Liver (tissue), 7 donors: ENCODE measurements at regions not wholly inside any gene's neighbourhood (a gene's known extent, or its start where the extent isn't known, plus 50 kb on each side); places are given as distances from the start of the nearest gene placed in this dataset.
"Not testable (repeated sequence)": the region's sequence is repeated elsewhere in the genome, so short reads cannot be mapped to it uniquely, and the experiment has no call there.

Experiments used
- DNase-seq: peaks from one replicate; pipeline ENCODE4 v3.0.0-alpha.2; 2017; ENCODE audit warnings: low spot score
- H3K27ac ChIP-seq, 2 donors: one replicate each; pipeline ENCODE4 v1.7.0; 2013; ENCODE audit warnings: inconsistent platforms in 2 of 2, low read length in 2 of 2, control low read depth in 1 of 2, low read depth in 1 of 2, mild to moderate bottlenecking in 1 of 2
- H3K27me3 ChIP-seq, 4 donors: one replicate each; pipeline versions ENCODE4 v1.6.1 to v1.7.0; 2013; ENCODE audit warnings: low read length in 3 of 4, inconsistent platforms in 1 of 4, mild to moderate bottlenecking in 1 of 4, moderate library complexity in 1 of 4; ENCODE audit not compliant: control insufficient read depth in 4 of 4, insufficient read depth in 4 of 4
- H3K36me3 ChIP-seq, 4 donors: one replicate each; pipeline versions ENCODE4 v1.6.1 to v1.7.0; 2013; ENCODE audit warnings: low read length in 3 of 4, mild to moderate bottlenecking in 3 of 4, low read depth in 1 of 4, moderate library complexity in 1 of 4; ENCODE audit not compliant: control insufficient read depth in 4 of 4, insufficient read depth in 3 of 4
- H3K4me1 ChIP-seq, 4 donors: one replicate each; pipeline versions ENCODE4 v1.6.1 to v1.7.0; 2013; ENCODE audit warnings: low read length in 3 of 4, mild to moderate bottlenecking in 3 of 4, moderate library complexity in 1 of 4; ENCODE audit not compliant: control insufficient read depth in 4 of 4, insufficient read depth in 4 of 4
- H3K4me3 ChIP-seq, 3 donors: one replicate each; pipeline versions ENCODE4 v1.6.1 to v1.7.0; 2013; ENCODE audit warnings: low read length in 3 of 3, control low read depth in 1 of 3, low read depth in 1 of 3, mild to moderate bottlenecking in 1 of 3
- H3K9ac ChIP-seq, 2 donors: one replicate each; pipeline ENCODE4 v1.7.0; 2013; ENCODE audit warnings: low read length in 2 of 2, mild to moderate bottlenecking in 2 of 2, moderate library complexity in 2 of 2, control low read depth in 1 of 2, low read depth in 1 of 2
- H3K9me3 ChIP-seq, 4 donors: one replicate each; pipeline versions ENCODE4 v1.6.1 to v1.7.0; 2013; ENCODE audit warnings: low read length in 3 of 4; ENCODE audit not compliant: control insufficient read depth in 4 of 4
- EGR1 ChIP-seq, 2 donors: IDR thresholded peaks; 2 replicates each; pipeline ENCODE4 v1.6.1; 2016 to 2018; ENCODE audit warnings: antibody characterized with exemption in 2 of 2, low read depth in 2 of 2
- FOXA1 ChIP-seq: IDR thresholded peaks from 2 replicates; pipeline ENCODE4 v1.6.1; 2016; ENCODE audit warnings: antibody characterized with exemption
- GABPA ChIP-seq, 2 donors: IDR thresholded peaks in 1 of 2; conservative IDR thresholded peaks in 1 of 2; 2 replicates each; pipeline ENCODE4 v1.6.1; 2016; ENCODE audit warnings: antibody characterized with exemption in 2 of 2, mild to moderate bottlenecking in 1 of 2, moderate library complexity in 1 of 2
- HNF4A ChIP-seq, 2 donors: conservative IDR thresholded peaks; 2 replicates each; pipeline ENCODE4 v1.6.1; 2016; ENCODE audit warnings: antibody characterized with exemption in 2 of 2, mild to moderate bottlenecking in 2 of 2
- HNF4G ChIP-seq: IDR thresholded peaks from 2 replicates; pipeline ENCODE4 v1.6.1; 2016; ENCODE audit warnings: antibody characterized with exemption
- JUND ChIP-seq, 2 donors: IDR thresholded peaks; 2 replicates each; pipeline ENCODE4 v1.6.1; 2016; ENCODE audit warnings: antibody characterized with exemption in 2 of 2
- NR2F2 ChIP-seq: IDR thresholded peaks from 2 replicates; pipeline ENCODE4 v1.6.1; 2016; ENCODE audit warnings: antibody characterized with exemption
- RAD21 ChIP-seq, 2 donors: IDR thresholded peaks; 2 replicates each; pipeline ENCODE4 v1.6.1; 2016; ENCODE audit warnings: antibody characterized with exemption in 2 of 2, mild to moderate bottlenecking in 2 of 2
- REST ChIP-seq: IDR thresholded peaks from 2 replicates; pipeline ENCODE4 v1.6.1; 2016; ENCODE audit warnings: antibody characterized with exemption, mild to moderate bottlenecking
- RXRA ChIP-seq, 2 donors: IDR thresholded peaks; 2 replicates each; pipeline ENCODE4 v1.6.1; 2017 to 2018; ENCODE audit warnings: antibody characterized with exemption in 2 of 2, mild to moderate bottlenecking in 1 of 2
- SP1 ChIP-seq: IDR thresholded peaks from 2 replicates; pipeline ENCODE4 v1.6.1; 2018; ENCODE audit warnings: antibody characterized with exemption, mild to moderate bottlenecking
- TAF1 ChIP-seq: conservative IDR thresholded peaks from 2 replicates; pipeline ENCODE4 v1.6.1; 2016; ENCODE audit warnings: antibody characterized with exemption, mild to moderate bottlenecking
- ZBTB33 ChIP-seq: IDR thresholded peaks from 2 replicates; pipeline ENCODE4 v1.6.1; 2016; ENCODE audit warnings: antibody characterized with exemption
- WGBS: extraction: QIAGEN DNeasy Blood & Tissue Kit; methylation state at CpG from one replicate; pipeline ENCODE4 v1.1.7; 2013; 5-methylcytosine and 5-hydroxymethylcytosine counted together
- TF ChIP-seq, protein P1 (sequence below): IDR thresholded peaks from 2 replicates; pipeline ENCODE4 v1.6.1; 2016; ENCODE audit warnings: antibody characterized with exemption
- donor health status: healthy.
- donor health status: healthy.
- donor health status: healthy.
- donor health status: healthy.

DNA sequence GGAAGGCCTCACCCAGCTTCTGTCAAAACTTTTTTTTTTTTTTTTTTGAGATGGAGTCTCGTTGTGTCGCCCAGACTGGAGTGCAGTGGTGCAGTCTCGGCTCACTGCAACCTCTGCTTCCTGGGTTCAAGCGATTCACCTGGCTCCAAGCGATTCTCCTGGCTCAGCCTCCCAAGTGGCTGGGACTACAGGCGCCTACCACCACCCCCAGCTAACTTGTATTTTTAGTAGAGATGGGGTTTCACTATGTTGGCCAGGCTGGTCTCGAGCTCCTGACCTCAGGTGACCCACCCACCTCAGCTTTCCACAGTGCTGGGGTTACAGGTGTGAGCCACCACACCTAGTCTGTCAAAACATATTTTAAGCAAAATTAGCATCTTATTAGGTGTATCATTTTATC lies 71.7 kb upstream of the WNT7B start:
- DNase-seq, H3K9me3 ChIP-seq, H3K4me3 ChIP-seq, H3K27ac ChIP-seq, H3K36me3 ChIP-seq, H3K9ac ChIP-seq, H3K27me3 ChIP-seq: not testable (repeated sequence)
- 94% methylated on average over 7 of the region's 7 CpGs for WGBS
- H3K4me1 ChIP-seq: peaks cover 7 to 63% (median 45%) of the 10 kb centered on the region in 4 donors

DNA sequence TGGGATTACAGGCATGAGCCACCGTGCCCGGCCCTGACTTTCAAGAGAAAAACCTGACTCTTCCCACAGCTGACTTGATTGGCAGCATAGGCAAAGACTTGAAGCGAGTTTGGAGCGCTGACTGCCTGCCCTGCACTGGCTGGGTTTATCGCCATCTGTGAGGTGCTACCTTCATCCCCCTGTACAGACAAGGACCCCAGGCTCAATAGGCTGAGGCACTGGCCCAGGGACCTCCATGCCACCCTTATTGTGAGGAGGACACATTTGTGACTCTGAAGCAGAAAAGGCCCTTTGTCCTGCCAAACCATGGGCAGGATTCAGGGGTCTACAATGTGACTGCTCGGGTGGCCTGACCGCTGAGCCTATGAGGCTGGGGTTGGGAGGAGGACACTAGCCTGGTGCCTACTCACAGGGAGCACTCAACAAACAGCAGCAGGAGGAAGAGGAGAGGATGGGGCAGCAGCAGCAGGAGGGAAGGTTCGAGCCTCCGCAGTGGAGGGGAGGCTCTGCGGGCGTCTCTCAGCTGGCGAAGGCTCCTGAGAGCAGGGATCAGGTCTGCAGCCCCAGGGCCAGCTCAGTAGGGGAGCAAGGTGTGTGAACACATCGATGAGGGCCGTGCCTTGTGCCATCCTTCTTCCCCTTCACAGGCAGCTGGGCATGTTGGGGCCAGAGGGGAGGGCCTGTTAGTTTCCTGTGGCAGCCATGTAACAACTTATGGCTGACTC lies 72.9 kb upstream of the WNT7B start:
- Histone ChIP-seq H3K27ac (no peak overlapping the region), H3K36me3 (no peaks in the 10 kb centered on the region), H3K4me1 (peaks cover 11 to 63% (median 48%) of the 10 kb centered on the region in 4 donors), H3K27me3 (no peaks in the 10 kb centered on the region), H3K9me3 (no peaks in the 10 kb centered on the region), H3K9ac (no peak overlapping the region), H3K4me3 (no peak overlapping the region)
- no peak for TF ChIP-seq JUND (IDR thresholded peaks at IDR 0.05)
- no peak for TF ChIP-seq TAF1
- TF ChIP-seq, protein P1, sequence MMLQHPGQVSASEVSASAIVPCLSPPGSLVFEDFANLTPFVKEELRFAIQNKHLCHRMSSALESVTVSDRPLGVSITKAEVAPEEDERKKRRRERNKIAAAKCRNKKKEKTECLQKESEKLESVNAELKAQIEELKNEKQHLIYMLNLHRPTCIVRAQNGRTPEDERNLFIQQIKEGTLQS: no peak
- no peak for TF ChIP-seq HNF4A (conservative IDR thresholded peaks at IDR 0.05)
- TF ChIP-seq EGR1 (IDR thresholded peaks at IDR 0.05; ENCODE audit: low read depth in 2 of 2): no peak
- no peak for TF ChIP-seq FOXA1
- TF ChIP-seq RAD21 (IDR thresholded peaks at IDR 0.05): no peak
- TF ChIP-seq NR2F2: no peak
- no peak for TF ChIP-seq REST
- no peak for TF ChIP-seq HNF4G
- no peak for TF ChIP-seq RXRA (IDR thresholded peaks at IDR 0.05)
- no peak for TF ChIP-seq SP1
- no peak for TF ChIP-seq ZBTB33
- DNase-seq: no peak
- WGBS: 94% methylated on average over 14 of the region's 14 CpGs

GRCh38 chr22:46050451-46050845 lies 73.5 kb upstream of the WNT7B start:
- no peak for TF ChIP-seq SP1
- no peak for TF ChIP-seq FOXA1
- no peak for TF ChIP-seq GABPA (IDR thresholded peaks at IDR 0.05 in 1 of 2, conservative IDR thresholded peaks at IDR 0.05 in 1 of 2)
- TF ChIP-seq RXRA (IDR thresholded peaks at IDR 0.05): no peak
- Histone ChIP-seq H3K27ac (no peak overlapping the region), H3K27me3 (no peaks in the 10 kb centered on the region), H3K36me3 (no peaks in the 10 kb centered on the region), H3K9ac (no peak overlapping the region), H3K9me3 (no peaks in the 10 kb centered on the region), H3K4me3 (no peak overlapping the region), H3K4me1 (peaks cover 11 to 64% (median 49%) of the 10 kb centered on the region in 4 donors)
- no peak for DNase-seq
- 92% methylated on average over 7 of the region's 7 CpGs for WGBS
